ENCODE measurements at regions not wholly inside any gene's neighbourhood (a gene's known extent, or its start where the extent isn't known, plus 50 kb on each side); places are given as distances from the start of the nearest gene placed in this dataset.

DNA sequence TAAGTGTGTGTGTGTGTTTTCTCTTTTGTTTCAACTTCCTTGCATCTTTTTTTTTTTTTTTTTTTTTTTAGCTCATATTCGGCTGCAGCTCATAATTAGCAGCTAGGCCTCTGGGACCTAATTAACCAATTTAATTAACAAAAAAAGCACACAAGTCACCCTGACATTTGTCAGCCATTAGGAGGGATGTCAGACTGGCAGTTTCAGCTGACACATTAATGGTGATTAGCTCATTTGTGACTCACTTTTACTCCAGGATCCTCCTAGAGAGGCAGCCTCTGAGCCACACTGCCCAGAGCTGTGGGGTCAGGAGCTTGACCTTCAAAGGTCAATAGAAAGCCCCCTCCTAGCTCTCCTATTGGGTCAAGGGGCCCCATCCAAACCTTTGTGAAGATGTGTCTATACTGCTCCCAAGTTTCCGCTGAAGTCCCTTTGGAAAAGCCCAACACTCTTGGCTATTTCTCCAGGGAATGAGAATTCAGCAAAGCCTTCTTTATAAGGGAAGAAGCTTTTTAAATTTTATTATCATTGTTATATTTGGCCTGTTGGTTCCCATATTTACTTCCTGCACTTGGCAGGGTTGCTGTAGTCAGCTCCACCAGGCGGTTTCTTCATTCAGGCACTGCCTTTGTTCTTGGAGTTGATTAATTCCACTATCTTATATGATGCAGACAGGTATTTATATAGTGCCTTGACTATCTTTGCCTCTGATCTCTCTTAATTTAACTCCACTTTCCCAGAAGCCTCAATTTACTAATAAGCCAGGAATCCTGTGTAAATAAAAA, 109.5 kb upstream of the HABP2 start:
- no peak for DNase-seq (ENCODE audit: low read depth)

DNA sequence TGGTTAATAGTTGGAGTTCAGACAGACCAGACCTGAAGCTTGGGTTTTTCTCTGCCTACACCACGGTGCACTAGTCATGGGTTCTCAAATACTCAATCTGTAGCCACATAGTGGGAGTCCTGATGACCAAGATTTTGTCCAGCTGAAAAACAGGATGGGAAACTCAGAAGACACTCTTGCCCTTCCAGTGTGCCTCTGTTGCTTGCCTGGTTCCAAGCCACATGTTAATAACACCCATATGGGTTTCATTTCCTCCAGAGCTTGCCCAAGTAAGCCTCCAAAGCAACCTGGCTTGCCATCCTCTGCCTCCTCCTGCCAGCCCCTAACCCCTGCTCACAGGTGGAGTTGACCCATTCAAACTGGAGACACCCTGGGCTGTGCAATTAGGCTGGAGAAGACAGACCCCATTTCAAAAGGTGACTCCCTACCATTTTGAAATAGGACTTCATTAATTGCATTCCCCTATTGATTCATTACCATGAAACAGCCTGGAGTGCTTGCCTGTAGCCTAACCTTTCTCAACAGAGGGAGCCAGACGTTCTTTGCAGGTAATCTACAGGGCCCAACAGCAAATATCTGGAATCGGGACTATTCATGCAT, 108.0 kb upstream of the HABP2 start:
- DNase-seq (ENCODE audit: low read depth) = no peak

DNA sequence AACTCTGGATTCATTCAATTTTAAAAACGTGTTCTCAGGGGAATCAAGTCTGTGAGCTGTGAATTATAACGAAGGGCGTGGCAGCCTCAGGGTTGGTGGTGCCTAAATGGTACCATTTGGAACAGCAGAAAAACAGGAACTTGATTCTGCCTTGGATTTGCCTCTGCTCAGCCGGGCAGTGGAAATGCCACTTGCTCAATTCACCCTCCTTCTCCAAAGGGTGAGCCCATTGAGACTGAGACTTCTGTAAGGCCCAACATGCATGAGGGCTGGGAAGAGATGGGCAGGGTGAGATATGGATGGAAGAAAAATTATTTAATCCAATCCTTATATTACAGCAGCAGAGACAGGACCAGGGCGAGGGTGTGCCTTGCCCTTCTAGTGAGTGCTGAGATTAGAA, 107.1 kb upstream of the HABP2 start:
- no peak for DNase-seq (ENCODE audit: low read depth)

DNA sequence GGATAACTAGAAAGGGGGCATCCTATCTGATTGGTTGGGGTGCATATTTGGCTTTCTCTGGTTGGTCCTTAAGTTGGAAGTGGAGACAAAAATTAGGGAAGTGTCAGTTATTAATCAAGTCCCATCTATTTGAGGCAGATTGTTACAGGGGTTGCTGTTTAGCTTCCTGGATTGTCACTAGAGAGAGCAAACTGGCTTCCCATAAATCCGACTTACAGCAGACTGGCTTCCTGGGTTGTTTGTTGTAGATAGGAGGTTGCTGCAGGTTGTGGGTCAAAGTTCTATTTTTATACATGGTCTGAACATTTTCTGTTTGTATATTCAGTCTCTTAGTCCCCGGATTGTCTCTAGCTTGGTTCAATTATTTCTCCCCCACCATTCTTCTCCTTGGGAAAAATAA, 106.1 kb upstream of the HABP2 start:
- no peak for DNase-seq (ENCODE audit: low read depth)

DNA sequence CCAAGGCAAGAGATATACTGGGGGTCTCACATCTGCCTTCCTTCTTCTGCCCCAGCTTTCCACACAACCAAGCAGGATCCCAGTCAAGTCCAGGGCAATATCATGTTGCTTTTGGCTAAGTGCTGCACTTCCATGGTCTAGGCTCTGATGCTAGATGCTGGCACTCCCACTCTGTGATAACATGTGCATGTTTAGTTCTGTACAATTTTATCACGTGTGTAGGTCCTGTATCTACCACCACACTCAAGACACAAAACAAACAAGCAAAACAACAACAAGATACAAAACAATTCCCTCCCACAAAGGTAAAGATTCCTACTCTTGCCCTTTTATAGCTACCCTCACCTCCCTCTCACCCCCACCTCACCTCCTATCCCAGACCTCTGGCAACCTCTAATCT, 105.6 kb upstream of the HABP2 start:
- DNase-seq (ENCODE audit: low read depth) = no peak

DNA sequence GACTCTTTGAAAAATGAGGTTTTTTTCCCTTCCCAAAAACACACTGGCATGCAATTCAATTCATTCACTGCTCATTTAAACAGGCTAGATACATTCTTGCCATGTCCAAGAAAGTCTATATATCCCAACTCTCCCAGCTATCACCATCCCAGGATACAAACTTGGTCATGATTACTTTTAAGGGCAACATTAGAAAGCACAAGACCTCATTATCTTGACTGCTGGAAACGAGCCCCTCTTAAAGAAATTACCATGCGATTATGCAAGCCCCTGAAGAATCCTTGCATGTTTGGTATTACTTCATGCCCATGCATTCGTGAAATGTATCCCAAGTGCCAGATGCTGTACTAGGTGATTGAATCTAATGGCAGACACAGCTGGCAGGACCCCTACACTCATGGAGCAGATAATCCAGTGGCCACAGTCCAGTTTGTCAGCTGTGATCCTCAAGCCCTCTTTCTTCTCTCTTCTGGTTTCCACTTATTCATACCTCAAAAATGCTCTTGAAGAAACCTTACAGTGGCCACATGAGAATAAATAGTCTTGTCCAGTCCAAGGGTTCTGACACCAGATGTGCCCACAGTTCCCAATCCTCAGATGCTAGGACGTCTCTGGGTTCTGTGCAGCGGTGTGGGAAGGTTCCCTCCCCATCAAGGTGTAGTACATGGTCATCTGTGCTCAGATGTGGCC, 103.7 kb upstream of the HABP2 start:
- no peak for DNase-seq (ENCODE audit: low read depth)

DNA sequence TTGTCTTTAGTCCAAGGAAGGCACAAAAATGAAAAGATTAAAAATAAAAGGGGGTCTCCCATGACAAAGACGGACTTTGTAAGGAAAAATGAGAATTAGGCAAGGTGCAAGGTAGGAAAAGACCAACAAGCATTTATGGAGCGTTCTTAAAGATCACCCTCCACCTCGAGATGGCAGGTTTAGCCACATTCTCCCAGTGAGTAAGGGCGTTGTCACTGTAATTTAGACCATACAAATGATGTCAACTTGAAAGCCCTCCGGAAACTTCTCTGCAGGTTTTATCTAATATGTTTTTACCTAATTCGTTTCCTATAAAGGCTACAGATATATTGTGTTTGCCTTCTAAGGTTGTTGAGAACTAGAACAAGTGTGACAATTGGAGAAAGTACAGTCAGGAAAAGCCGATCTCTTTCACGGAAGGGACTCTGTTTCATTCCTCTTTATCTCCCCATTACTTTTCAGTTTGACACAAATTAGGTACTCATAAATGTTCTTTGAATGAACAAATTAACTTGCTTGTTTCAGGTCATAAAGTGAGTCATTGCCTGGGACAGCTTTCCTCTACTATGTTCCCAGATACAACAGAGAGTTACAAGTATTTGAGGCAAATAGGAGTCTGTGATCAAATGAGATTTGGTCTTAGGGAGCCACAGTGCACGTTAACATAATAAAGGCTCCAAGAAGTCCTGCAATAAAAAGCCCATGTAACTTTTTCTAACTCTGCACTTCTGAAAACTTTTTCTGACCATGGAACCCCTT, 102.6 kb upstream of the HABP2 start:
- no peak for DNase-seq (ENCODE audit: low read depth)

DNA sequence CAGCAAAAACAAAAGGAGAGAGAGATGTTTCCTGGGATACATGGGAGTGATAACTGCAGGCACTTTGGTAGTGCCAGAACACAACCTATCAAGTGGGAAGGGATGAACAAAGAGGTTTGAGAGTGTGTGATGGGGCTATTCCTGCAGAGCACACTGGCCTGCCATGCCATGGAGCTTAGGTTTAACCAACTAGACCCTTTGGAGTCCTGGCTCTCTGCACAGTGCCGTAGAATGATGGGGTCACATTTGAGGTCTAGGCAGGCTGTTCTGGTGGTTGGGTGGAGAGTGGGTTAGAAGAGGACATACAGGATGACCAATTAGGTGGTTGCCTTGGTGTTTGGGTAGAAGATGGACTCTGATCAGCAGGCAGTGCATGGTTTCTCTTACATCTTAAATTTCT, 101.9 kb upstream of the HABP2 start:
- DNase-seq (ENCODE audit: low read depth) = no peak

DNA sequence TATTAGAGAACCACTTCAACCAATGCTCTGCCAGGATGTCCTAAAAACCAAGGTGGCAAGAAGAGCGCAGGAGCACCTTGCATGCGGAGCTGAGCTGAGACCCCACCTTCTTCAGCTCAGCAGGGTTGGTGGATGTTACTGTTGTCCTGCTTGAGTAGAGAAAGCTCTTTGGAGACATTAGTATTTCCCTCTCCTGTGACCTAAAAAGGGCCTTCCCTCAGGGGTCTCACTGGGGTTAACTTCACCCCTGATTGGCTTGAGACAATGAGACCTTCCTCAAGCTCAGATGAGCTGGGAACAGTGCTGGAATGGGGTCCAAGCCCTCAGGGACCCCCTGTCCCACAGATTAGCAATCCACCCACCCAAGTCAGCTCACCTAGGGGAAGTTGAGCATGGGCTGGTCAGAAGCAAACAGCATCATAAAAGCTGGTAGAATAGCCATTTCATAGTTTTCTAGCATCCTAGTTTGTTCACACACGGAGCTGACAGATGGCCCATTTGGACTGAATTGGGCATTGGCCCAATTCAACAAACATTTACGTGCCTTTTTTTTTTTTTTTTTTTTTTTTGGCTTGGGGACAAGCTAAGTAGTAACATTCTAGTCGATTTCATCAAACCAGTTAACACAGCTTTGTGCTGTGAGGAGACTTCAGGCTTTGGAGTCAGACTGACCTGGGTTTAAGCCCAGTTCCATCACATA, 100.6 kb upstream of the HABP2 start:
- DNase-seq (ENCODE audit: low read depth) = no peak

DNA sequence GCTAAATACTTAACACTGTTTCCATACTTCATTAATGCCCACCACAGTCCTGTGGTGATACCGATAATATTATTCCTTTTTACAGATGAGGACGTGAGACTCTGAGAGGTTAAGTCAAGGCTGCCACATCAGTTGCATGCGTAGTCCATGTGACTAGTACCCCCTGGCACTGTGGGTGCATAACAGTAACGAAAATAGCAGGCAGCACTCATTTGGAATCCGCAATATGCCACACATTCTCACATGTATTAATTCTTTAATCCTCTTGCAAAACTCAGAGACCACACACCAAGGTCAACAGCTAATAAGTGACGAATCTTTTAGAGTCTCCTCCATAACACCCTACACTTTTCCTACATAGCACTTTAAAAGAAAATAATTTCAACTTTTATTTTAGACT, 99.5 kb upstream of the HABP2 start:
- no peak for DNase-seq (ENCODE audit: low read depth)

DNA sequence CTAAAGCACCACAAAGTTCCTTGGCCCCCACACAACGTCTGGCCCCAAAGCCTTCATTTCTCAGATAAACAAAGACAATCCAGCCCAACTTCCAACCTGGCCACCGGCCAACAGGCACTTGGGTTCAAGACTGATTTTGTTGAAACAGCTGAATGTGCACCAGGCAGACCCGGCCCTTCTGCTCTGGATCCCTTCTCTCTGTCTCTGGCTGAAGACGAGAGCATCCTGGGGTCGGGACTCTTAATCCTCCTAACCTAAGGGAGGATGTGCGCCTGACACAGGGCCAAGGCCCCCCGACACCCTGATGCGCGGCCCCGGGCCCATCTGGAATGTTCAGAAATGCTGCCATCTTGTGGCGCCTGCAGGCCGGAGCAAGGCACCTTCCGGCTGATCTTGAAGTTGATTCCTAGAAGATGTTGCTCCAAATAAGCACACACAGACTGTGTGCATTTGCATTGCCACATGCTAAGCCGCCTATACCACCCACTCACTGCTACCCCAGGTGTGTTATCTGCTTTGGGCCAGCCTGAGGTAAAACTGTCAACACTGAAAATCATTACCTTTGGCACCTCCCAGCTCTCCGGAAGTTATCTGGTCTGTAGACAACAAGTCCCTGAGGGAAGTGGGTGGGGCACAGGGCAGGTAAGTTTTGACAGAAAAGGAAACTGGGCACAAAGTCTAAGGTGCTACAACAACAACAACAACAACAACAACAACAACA, 98.4 kb upstream of the HABP2 start:
- no peak for DNase-seq (ENCODE audit: low read depth)

DNA sequence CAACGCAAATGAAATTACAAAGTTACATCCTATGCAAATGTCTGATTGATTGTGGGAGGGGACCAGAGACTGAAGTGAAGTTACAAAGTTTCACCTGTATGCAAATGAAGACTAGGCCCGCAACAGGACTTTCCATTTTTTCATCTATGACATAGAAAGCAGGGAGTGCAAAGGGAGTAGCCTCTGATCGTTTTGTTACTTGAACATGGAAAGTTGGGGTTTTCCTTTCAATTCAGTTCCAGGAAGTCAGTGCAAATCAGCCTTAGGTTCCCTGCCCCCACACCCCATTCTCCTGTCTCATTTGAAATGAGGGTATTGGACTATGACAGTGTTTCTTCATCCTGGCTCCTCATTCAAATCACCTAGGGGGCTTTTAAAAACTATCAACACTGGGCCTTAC, 96.9 kb upstream of the HABP2 start:
- no peak for DNase-seq (ENCODE audit: low read depth)

DNA sequence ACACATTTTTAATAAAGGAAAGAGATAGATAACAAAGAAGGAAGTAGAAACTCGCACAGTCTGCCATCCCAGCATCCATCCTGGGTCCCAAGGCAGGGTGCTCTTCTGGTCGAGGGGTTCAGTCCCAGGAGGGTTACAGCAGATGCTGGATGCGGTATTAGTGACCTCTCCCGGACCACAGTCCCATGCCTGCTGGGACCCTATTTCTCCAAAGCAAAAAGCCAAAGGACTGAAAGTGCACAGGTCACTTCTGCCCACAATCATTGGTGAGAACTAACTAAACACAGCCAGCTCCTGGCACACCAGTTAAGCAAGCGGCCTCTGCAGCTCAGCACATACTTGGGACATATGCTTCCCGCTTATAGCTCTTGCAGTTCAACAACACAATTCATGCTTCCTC, 96.1 kb upstream of the HABP2 start:
- no peak for DNase-seq (ENCODE audit: low read depth)

DNA sequence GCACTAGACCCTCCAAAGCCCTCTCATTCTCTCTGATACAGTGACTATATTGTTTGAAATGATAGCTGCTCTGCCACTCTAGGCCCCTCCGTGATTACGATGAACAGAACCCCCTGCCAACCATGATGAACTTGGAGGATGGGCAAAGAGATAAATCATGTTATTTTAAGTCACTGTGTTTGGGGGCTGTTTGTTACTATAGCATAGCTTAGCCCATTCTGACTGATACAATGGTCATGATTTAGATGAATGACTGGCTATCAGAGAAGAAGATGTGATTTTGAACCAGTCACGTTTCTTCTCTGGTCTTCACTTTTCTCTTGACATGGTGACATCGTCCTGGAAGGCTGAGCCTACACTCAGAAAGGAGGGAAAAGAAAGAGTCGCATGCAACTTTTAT, 95.4 kb upstream of the HABP2 start:
- no peak for DNase-seq (ENCODE audit: low read depth)

DNA sequence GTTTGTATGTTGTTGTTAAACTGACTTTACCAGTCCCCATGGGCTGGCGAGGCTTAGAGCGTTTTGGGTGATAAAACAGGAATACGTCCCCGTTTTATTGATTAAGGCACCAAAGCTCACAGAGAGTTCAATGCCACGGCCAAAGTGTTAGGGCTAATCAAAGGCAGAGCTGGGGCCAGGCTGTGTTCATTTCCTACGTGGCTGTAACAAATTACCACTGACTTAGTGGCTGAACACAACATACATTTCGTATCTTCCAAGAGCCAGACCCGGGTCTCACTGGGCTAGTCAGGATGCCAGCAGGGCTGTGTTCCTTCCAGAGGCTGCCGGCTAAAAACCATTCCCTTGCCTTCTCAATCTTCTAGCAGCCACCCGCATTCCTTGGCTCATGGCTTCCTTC, 94.4 kb upstream of the HABP2 start:
- no peak for DNase-seq (ENCODE audit: low read depth)

DNA sequence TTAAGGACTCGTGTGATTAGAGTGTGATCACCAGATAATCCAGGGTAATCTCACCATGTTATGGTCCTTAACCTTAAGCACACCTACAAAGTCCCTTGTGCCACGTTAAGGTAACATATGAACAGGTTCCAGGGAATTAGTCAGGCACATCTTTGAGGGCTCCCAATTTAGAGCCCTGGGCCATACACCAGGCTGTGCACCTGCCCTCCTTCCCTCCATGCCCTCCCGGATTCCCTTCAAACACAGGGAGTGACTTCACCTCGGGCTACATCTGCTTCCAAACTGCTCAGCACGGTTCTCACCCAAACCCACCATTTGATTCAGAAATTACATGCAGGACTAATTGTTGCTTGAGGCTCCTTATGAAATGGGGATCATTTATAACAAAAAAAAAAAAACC, 93.9 kb upstream of the HABP2 start:
- no peak for DNase-seq (ENCODE audit: low read depth)

DNA sequence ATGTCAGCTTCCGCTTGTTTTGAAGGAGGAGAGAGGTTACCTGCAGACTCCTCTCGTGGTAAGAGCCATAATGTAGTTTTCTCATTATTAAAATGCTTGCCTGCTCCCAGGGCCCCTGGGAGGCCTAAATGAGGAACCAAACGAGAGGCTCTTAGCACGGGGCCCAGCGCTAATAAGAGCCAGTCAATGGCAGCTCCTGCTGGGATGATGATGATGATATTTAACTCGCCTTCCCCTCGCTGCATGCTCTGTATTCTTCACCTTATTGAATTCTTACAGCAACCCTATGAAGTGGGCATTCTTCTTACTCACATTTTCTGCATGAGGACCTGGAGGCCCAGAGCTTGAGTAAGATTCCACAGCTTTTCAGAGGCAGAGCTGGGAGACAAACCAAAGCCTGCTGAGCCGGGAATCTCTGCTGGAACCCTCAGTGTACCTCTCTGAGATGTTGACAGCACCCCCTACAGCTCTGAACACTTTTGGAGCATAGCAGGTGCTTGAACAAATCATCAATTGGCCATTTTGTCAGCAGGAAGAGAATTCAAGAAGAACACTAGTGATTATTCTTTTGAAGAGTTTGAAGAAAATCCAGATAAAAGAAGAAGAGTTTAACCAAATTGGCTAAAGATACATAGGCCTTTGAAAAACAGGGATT, 93.1 kb upstream of the HABP2 start:
- DNase-seq (ENCODE audit: low read depth) = no peak

DNA sequence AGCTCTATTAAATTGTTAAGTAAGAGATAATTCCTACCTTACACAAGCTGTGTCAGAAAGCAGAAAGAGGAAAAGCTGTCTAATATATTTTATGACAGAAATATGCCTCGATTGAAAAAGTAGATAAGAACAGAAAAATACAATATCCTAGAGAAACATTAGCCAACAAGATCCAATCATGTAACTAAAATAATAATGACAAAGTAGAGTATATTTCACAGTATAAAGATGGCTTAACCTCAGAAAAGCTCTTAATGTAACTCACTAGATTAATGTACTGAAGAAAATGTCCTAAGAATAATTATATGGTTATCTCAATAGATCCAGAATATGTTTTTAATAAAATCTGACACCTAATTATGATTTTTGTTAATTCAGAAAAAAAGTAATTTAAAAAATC, 89.8 kb upstream of the HABP2 start:
- DNase-seq (ENCODE audit: low read depth) = no peak

DNA sequence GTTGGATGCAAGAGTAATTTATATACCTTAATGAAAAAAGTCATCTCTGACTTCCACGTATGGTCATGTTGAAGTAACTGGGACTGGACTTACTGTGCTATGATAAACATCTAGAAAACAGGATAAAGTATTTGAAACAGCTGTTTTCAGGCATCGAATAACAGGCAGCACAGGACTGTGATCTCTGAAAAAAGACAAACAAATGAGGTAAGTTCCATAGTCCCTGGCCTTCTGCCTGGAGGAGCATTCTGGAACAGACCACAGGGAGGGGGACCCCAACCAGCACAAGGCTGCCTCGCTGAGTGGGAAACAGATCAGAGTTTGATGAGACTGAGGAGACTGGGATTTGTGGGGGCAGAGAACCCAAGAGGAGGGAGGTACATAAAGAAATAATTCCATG, 89.1 kb upstream of the HABP2 start:
- DNase-seq (ENCODE audit: low read depth) = no peak

DNA sequence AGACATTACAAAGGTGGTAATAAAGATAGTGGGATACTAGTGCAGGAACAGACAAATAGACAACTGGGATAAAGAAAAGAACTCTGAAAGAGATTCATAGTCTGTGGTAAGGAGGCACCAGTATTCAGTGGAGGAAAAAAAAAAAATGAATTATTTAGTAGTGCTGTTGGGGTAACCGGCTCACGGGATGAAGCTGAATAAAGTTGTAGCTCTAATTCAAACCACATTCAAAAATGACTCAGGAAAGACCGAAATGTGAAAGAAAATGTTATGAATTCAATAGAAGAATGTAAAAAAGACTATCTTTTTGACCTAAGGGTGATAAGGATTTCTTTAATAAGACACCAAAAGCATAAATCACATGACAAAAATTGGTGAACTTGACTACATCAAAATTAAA, 83.1 kb upstream of the HABP2 start:
- no peak for DNase-seq (ENCODE audit: low read depth)

Measured in activated T-helper 1 cell treated with Interleukin-2 at 50 U/mL for 16 hours (primary cell).